NCI-H146 treated with DMSO at 0.1 percent for 48 hours (cell line): ENCODE measurements at regions not wholly inside any gene's neighbourhood (a gene's known extent, or its start where the extent isn't known, plus 50 kb on each side); places are given as distances from the start of the nearest gene placed in this dataset.
A peak's percentile ranks its signal among the peaks of the same experiment; 100 is the strongest.

Experiments
- DNase-seq: peaks from one replicate; lab custom pipeline; 2025; ENCODE audit not compliant: unreplicated experiment; lab: John Stamatoyannopoulos, UW

GRCh38 chr2:145366341-145366740 lies 846.4 kb upstream of the ZEB2 start:
- DNase-seq = no peak

DNA sequence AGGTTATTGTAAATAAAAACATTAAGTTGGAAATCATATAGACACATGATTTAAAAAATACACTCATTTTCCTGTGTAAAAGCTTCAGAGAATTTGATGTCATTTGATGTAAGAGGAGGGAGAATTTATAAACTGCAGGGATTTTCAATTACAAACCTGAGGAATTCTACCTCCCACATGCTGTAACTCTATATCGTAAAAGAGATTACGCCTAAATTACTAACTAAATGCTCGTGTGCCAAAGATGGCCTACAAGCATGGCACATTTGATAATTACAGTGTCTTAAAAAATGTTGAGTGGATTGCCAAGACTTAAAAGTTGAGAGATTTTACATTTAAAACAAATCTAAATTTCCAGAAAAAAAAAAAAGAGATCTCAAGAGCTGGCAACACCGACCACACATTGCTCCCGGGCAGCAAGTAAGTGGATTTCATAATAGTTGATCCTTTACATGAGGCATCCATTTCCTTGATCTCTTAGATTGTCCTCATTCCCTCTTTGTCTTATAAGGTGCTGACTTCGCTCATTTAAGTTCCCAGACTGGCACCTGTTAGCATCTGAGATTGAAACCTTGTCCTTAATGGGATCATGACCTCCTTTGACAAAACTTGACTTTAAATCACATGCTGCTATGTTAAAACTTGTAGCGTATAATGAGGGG lies 840.3 kb upstream of the ZEB2 start:
- no peak for DNase-seq

- no peak for DNase-seq
Observed at GRCh38 chr2:145359561-145359960, 839.6 kb upstream of the ZEB2 start.

DNA sequence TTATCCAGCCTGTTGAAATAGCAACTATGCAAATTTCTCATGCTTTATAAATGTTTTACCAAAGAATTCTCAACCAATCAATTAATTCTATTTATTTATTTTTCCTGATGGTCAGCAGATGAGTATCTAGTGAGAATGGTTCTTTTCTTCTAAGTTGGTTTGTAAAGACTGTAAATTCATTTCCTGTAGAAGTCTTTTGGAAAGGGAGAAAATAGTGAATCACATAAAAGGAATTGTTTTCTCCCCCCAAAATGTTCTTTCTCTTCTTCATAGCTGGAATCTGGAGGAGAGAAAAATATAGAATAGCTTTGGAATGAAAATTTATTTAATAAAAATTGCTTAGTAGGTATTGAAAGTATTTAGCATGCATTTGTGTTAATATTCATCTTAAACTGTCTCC lies 836.1 kb upstream of the ZEB2 start:
- DNase-seq = no peak

GRCh38 chr2:145352484-145352883 lies 832.6 kb upstream of the ZEB2 start:
- peak; percentile 14 for DNase-seq

- DNase-seq = no peak
Observed at GRCh38 chr2:145351864-145352425, 832.0 kb upstream of the ZEB2 start.

DNA sequence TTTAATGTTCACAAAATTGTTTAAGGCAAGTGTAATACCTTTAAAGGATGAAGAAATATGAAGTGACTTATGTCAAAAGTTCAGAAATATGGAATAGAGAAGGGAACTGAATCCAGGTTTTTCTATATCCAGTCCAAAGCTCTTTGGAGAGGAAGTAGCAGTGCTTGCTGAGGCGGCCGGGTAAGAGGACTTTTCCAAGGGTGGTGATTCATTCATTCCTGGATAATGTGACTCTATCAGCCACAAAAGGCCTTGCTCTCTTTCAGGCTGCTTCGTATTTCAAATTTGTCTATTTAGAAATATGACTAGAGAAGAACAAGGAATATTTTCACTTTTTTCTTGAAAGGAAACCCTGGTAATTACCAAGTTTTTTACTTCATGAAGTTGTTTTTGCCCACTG lies 830.1 kb upstream of the ZEB2 start:
- no peak for DNase-seq

DNA sequence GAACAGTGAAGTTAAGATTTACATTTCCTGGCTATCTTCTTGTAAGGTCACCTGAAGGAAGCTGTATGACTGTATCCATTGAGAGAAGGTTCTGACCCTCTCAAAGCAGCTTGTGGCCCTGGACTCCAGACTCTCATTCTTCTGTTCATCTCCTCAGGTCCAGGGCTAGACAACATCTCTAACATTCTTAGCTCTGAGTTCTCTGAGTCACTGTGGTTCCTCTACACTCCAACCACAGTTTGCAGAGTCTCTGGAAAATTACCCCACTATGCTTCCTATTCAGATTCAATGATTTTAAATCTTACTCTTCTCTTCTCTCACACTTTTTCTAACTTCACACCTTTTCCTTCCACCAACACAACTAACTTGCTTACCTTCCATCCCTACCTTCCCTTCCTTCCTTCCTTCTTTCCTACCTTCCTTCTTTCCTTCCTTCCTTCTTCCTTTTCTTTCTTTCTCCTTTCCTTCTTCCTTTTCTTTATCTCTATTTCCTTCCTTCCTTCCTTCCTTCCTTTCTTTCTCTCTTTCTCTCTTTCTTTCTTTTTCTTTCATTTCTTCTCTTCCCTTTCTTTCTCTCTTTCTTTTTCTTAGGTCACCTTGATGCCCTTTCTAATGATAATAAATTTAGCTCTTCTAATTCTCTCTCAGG lies 824.3 kb upstream of the ZEB2 start:
- no peak for DNase-seq

GRCh38 chr2:145343287-145343686 lies 823.4 kb upstream of the ZEB2 start:
- DNase-seq = no peak

DNA sequence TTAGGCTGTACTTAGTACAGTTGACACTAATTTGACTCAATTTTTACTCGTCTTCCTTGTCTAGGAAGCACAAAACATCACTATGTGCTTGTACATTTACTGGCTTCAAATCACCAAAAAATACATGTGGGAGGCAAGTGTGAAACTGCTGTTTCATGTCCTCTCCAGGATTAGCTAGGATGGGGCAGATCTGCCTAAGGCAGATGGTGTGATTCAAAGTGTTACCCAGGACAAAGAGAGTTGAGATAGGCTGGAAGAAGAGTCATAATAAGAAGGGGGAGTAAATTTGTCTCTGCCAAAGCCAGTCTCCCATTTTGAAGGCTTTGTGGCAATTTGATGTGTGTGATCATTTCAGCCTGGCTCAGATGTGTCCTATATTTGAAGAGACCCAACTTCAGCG lies 821.6 kb upstream of the ZEB2 start:
- DNase-seq = no peak

- no peak for DNase-seq
Observed at GRCh38 chr2:145339646-145340045, 819.7 kb upstream of the ZEB2 start.

GRCh38 chr2:145332210-145332898 lies 812.4 kb upstream of the ZEB2 start:
- no peak for DNase-seq

DNA sequence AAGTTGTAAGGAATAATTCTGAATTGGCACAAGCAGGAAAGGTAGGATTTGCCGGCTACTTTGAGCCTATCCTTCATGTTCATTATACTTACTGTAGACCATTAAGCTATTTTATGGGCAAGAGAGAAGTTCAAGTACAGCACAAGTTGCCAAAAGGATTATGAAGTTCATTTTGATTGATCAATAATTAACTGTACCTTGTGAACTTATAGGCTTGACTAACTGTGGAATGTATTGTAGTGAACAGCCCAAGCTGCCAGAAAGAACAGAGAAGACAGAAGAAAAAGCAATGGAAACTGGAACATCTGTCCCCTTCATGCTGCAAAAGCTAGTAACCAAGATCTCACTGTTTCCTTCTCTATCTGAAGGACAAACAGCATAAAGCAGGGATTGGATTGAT lies 810.1 kb upstream of the ZEB2 start:
- DNase-seq = no peak

- no peak for DNase-seq
Observed at GRCh38 chr2:145325485-145325884, 805.6 kb upstream of the ZEB2 start.

- no peak for DNase-seq
Observed at GRCh38 chr2:145324748-145325147, 804.8 kb upstream of the ZEB2 start.

DNA sequence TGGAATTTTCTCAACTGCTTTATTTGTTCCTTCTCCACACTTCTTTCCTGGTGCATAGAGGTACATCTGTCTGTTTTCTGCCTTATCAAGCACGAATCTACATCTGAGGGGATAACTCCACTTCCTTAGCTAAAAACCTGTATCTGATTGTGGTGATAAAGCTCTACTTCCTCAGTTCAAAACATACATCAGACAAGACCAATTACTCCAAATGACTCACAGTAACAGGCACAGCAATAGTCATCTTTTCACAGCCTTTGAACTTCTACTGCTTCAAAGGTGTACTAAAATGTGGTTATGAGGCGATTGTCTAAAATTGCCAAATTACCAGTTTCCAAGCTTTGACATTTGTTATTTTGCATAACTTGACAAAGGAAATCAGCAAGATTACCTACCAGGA lies 803.6 kb upstream of the ZEB2 start:
- DNase-seq = no peak

DNA sequence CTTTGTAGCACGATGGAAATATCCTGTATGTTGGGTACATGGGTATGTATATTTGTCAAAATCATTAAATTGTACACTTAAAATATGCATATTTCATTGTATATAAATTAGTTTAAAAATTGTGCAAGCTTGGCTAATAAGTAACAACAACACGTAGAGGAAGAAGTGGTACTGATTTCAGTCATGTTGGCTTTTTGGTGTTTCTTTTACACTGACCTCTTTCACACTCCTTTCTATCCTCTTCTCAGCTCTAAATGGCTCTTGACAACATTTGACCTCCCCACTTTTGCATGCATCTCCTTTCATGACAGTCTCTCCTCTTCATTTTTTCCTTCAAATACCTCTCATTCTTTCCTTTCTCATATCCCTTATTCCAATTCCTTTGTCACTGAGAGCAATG lies 801.4 kb upstream of the ZEB2 start:
- DNase-seq = no peak

GRCh38 chr2:145316496-145316895 lies 796.6 kb upstream of the ZEB2 start:
- DNase-seq = no peak

GRCh38 chr2:145315053-145315452 lies 795.1 kb upstream of the ZEB2 start:
- no peak for DNase-seq

DNA sequence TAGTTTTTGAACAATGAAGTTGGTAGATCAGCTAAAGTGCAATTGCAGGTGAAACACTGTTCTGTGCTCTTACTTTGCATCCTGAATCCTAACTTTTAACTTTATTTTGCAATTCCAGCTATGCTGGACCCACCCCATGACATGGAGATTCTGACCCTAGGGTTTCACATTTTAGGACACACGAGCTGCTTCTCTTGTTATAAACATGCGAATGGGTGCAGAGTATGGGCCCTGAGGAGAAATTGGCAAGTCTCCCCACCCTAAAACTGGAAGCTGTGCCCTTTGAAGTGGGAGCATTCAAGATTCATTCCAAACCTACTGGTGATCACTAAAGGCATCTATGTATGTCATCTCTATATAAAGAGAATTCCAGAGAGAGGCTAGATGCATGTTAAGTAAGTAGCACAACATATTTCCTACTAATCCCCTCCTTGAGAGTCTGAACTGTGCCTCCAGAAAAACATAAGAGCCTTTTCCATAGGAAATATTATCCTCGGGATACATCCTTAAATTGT lies 794.3 kb upstream of the ZEB2 start:
- DNase-seq = no peak

GRCh38 chr2:145305889-145306288 lies 786.0 kb upstream of the ZEB2 start:
- DNase-seq = no peak

DNA sequence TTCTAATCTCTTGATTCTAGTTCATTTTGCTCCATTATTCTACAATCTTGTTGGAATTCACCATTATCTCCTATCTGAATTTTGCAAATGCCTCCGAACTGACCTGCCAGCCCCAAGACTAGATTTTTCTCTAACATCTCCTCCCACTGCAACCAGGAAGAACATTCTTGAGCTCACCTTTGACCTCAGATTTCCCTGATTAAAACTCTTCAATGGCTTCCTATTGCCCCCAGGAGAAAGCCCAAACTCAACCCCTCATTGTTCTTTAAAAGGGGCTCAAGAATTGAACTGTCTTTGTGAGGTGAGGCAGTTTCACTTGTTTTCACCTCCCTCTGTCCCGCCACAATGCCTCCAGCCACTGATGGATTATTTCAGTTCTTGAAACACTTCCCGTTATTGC lies 784.6 kb upstream of the ZEB2 start:
- no peak for DNase-seq
